Iris pigment epithelial cell (primary cell): ENCODE measurements at regions not wholly inside any gene's neighbourhood (a gene's known extent, or its start where the extent isn't known, plus 50 kb on each side); places are given as distances from the start of the nearest gene placed in this dataset.
A peak's percentile ranks its signal among the peaks of the same experiment; 100 is the strongest.

Experiments
- DNase-seq: peaks from one replicate; pipeline ENCODE4 v3.0.0-alpha.2; 2011; ENCODE audit warnings: low read depth

- no peak for DNase-seq
These were observed 423.9 kb upstream of the ADGRL4 start for GRCh38 chr1:79430437-79430836.

DNA sequence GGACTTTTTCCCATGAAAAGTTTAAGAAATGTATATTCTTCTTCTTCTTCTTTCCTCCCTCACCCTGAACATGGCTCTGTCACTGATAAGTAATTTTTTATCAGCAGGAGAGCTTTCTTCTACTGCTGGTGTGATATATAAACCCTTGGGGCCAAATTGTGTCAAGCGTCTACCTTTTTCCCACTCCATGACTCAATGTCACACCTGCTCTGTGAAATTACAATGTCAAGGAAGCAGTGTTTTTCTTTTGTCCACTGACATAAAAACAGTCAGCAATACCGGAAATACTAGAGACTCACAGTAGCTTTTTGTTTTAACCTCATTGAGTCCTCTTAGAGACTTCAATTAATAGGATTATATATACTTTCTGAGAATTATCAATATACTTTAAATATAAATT is 416.2 kb upstream of the ADGRL4 start:
- no peak for DNase-seq

DNA sequence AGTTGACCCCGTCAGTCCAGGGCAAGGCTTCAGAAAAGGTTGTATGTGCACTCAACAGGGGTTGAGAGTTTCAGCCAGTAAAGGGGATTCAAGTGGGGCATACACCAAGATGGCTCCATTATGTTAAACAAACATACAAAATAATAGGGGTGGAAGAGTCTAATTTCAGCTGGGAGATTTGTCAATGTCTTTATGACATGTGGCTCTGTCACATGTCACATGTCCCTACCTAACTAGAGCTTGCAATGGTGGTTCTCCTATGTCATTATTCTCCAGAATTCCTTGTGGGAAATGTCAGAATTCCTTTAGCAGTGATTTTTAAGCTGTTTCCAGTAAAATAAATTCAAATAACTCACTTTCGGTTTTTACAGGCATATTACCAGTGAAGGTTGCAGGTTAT is 392.0 kb upstream of the ADGRL4 start:
- DNase-seq = no peak

DNA sequence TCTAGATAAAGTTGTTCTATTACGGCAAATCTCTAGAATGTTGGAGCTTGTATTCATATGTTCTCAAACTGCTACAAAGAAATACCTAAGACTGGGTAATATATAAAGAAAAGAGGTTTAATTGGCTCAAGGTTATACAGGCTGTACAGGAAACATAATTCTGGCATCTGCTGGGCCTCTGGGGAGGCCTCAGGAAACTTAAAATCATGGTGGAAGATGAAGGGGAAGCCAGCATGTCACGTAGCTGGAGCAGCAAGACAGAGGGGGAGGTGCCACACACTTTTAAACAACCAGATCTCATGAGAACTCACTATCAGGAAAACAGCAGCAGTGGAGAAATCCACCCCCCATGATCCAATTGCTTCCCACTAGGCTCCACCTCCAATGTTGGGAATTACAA is 390.4 kb upstream of the ADGRL4 start:
- no peak for DNase-seq

DNA sequence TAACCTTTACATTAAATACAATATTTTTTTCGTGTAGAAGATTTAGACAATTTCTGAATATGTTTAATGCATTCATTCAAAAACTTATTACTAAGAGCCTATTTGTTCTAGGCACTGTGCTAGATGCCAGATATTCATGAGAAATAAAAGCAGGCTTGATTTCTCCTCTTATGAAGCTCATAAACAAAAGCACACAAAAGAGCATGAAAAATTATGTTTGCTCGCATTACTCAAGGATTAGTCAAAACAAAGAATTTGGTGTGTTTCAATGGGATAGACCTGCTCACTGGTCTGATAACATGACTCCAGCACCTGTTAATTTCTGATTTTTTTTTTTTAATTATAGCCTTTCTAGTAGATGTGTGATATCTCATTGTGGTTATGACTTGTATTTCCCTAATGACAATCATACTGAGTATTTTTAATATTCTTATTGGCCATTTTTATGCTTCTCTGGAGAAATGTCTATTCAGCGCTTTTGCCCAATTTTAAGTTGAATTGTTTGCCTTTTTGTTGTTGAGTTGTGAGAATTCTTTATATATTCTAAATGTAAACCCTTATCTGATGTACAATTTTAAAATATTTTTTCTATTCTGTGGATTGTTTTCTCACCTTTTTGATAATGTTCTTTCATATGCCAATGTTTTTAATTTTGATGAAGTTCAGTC is 382.3 kb upstream of the ADGRL4 start:
- no peak for DNase-seq

GRCh38 chr1:79386730-79387129 is 380.2 kb upstream of the ADGRL4 start:
- no peak for DNase-seq

DNA sequence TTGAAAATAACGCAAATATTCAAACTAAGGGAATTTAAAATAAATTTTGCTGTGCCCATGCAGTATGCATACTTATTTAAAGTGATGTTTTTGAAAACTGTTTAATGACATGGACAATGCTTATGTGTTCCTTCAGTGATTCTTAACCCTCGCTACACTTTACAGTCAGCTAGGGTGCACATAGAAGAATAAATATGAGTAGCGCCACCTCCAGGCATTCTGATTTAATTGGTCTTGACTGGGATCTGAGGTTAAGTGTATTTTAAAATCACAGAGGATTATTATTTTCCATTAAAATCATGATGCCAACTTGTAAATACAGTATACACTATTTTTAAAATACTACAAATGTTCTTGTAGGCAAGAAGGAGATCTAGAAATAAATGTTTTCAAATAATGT is 373.5 kb upstream of the ADGRL4 start:
- DNase-seq = no peak

GRCh38 chr1:79376106-79376505 is 369.6 kb upstream of the ADGRL4 start:
- no peak for DNase-seq

DNA sequence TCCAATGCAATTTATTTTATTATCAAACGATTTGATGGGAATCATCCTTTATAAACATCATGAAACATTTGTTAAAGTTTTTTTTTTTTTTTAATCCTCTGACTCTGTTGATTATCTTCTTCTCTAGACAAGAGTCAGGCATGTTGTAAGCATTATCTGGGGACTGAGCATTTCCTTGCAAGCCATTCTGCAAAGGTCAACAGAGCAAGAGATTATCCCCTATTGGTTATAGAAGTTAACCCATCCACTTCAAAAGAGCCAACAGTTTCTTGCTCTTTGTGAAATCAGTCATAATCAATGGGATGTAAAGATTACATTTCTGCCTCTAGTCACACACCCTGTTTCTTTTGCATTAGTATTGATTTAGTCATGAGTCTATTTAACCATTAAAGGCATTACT is 368.8 kb upstream of the ADGRL4 start:
- no peak for DNase-seq

DNA sequence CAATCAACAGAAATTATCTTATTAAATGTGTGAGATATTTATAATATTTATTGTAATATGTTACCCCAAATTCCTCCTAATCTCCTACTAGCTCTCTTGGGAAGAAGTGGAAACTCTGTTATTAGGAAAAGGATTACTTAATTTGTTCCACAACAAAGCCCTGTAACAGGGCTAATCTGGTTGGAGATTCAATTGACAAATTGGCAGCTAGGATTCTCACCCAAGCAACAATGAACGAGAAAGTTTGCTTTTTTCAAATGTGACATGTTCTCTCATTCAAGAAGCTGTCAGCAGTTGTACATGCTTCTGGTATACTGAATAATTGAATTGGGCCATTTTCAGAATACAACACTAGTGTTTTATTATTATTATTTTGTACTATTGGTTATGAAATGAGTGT is 367.9 kb upstream of the ADGRL4 start:
- DNase-seq = no peak

GRCh38 chr1:79373481-79374125 is 367.1 kb upstream of the ADGRL4 start:
- no peak for DNase-seq

GRCh38 chr1:79371802-79372201 is 365.3 kb upstream of the ADGRL4 start:
- no peak for DNase-seq

DNA sequence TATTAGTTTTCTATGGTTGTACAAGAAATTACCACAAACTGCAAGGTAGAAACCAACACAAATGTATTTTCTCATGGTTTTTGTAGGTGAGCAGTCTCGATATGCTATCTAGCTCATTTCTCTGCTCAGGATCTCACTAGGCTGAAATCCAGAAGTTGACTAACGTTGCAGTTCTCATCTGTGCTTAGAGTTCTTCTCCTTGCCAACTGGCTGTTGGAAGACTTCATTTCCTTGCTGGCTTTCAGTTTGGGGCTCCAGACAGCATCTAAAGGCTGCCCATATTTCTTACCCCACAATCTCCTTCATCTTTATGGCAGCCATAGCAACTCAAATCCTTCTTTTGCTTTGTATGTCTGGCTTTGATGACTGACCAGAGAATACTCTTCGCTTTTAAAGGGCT is 362.6 kb upstream of the ADGRL4 start:
- DNase-seq = no peak

- DNase-seq = no peak
These were observed 358.4 kb upstream of the ADGRL4 start for GRCh38 chr1:79364896-79365295.

GRCh38 chr1:79363430-79363829 is 356.9 kb upstream of the ADGRL4 start:
- no peak for DNase-seq

DNA sequence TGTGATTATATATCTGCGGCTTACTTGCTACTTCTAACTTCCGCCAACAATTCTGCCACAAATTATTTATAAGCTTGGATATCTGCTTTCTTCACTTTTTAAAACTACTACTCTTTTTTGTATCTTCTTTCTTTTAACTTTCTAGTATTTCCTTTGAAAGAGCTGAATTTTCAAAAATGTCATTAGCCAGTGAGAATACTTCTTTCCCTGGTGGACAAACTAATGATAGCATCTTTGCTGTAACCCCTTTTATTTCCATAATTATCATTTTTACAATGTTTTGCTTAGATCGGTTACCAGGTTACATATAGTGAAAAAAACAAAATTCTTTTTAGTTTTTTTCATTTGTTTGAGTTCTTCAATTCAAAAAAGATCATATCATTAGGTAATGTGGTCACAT is 355.9 kb upstream of the ADGRL4 start:
- no peak for DNase-seq

DNA sequence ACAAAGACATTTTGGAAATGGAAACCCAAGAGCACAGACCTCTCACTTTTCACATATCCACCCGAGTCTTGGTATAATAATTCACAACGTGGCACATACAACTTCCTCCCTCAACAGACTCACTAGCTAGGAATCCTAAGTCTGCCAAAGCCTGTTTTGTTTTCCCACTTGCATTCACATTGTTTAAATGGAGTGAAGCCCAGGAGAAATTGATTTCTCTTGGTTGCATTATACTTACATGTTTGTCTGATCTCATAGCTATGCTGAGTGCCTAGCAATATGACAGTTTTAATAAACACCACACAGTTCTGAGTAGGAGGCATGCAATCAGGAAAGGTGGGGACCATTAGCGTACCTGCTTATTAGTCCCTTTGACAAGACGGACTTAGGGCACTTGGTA is 348.6 kb upstream of the ADGRL4 start:
- DNase-seq = peak; percentile 28

- DNase-seq = peak; percentile 64
These were observed 346.7 kb upstream of the ADGRL4 start for GRCh38 chr1:79353224-79353623.

- DNase-seq = no peak
These were observed 320.3 kb upstream of the ADGRL4 start for GRCh38 chr1:79326875-79327274.

GRCh38 chr1:79325705-79326104 is 319.2 kb upstream of the ADGRL4 start:
- peak; percentile 0 for DNase-seq

DNA sequence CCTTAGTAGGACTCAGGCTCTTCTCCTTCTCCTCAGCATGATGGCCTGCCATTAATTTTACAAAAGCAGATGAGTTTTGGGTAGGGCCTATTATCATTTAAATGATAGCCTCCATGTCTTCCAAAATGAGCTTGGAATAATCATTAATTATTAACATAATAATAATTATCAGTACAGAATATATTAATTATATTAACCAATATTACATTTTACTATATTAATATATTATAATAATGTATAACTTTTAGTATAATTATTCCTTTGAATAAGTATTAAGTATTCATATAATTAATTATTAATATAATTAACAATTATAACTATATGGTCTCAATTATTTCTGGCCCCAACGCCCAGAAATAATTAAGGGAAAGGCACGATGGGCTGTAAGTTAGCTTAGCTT is 318.6 kb upstream of the ADGRL4 start:
- DNase-seq = no peak

- peak; percentile 98 for DNase-seq
These were observed 316.9 kb upstream of the ADGRL4 start for GRCh38 chr1:79323239-79324025.

DNA sequence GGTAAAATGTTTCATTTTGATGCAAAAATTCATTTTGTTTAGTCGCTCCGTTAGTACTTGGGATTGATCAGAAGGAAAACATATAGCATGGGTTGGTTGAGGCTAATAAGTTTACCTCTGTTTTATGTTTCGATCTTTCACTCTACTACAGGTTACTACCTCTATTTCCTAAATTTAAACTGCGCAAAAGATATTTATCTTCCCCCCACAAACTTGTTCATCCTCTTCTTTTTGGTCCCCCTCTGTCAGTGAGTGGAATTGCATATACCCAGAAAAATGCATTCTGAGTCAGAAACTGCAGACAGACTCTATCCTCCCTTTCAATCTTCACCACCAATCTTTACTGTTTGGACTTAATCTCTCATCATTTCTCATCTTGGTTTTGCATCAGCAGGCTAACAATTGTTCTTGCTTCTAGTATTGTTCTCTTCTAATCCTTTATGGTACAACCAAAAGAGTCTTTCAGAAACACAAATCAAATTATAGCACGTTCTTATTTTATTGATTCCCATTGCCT is 316.0 kb upstream of the ADGRL4 start:
- peak; percentile 38 for DNase-seq
